Tibial nerve (tissue), 4 donors: ENCODE measurements at regions not wholly inside any gene's neighbourhood (a gene's known extent, or its start where the extent isn't known, plus 50 kb on each side); places are given as distances from the start of the nearest gene placed in this dataset.

ENCODE experiments used
- DNase-seq, 2 donors: peaks; one replicate each; pipeline ENCODE4 v3.0.0-alpha.2; 2019; ENCODE audit warnings: low spot score in 2 of 2
- H3K27ac ChIP-seq, 4 donors: fragments of 200-600 bp; sonication (generic) in 3 of 4; one replicate each; pipeline ENCODE4 v1.5.1; 2017 to 2019; ENCODE audit warnings: mild to moderate bottlenecking in 1 of 4
- H3K27me3 ChIP-seq, 2 donors: fragments of 200-600 bp; sonication (generic) in 1 of 2; one replicate each; pipeline versions ENCODE4 v1.5.1 to v1.6.0; 2017 to 2019
- H3K36me3 ChIP-seq, 3 donors: fragments of 200-600 bp; sonication (generic); one replicate each; pipeline ENCODE4 v1.5.1; 2018 to 2019
- H3K4me1 ChIP-seq, 4 donors: fragments of 200-600 bp; sonication (generic) in 3 of 4; one replicate each; pipeline ENCODE4 v1.5.1; 2017 to 2019
- H3K4me3 ChIP-seq, 4 donors: fragments of 200-600 bp; sonication (generic) in 3 of 4; one replicate each; pipeline ENCODE4 v1.5.1; 2017 to 2019; ENCODE audit warnings: mild to moderate bottlenecking in 1 of 4, moderate library complexity in 1 of 4
- H3K9me3 ChIP-seq, 4 donors: fragments of 200-600 bp; sonication (generic) in 3 of 4; one replicate each; pipeline ENCODE4 v1.5.1; 2017 to 2019
- CTCF ChIP-seq, 5 experiments: fragments of 200-600 bp in 3 of 5; fragments of 450-650 bp in 2 of 5; sonication (generic) in 3 of 5; IDR thresholded peaks; one replicate each; pipeline ENCODE4 v1.5.1; 2016 to 2019; ENCODE audit warnings: antibody characterized with exemption in 5 of 5, mild to moderate bottlenecking in 3 of 5, moderate library complexity in 2 of 5
- EP300 ChIP-seq, 2 donors: sonication (generic); formaldehyde crosslinking; IDR thresholded peaks; one replicate each; pipeline ENCODE4 v1.6.1; 2017; ENCODE audit warnings: antibody characterized with exemption in 2 of 2, mild to moderate bottlenecking in 1 of 2
- POLR2A ChIP-seq, 2 donors: fragments of 450-650 bp; IDR thresholded peaks; one replicate each; pipeline ENCODE4 v1.6.1; 2017; ENCODE audit warnings: antibody characterized with exemption in 2 of 2, mild to moderate bottlenecking in 2 of 2, moderate library complexity in 2 of 2
- WGBS, 2 donors: methylation state at CpG; one replicate each; pipeline ENCODE4 v1.1.5; 2018; 5-methylcytosine and 5-hydroxymethylcytosine counted together

GRCh38 chr4:79155336-79155735 lies 170.5 kb downstream of the NAA11 start:
- peaks cover 0 to 5% (median 0%) of the 10 kb centered on the region in 3 donors for H3K36me3 ChIP-seq
- no peak for TF ChIP-seq EP300 (IDR thresholded peaks at IDR 0.05)
- no peak for TF ChIP-seq POLR2A (IDR thresholded peaks at IDR 0.05)
- TF ChIP-seq CTCF (IDR thresholded peaks at IDR 0.05): no peak
- 30 to 32% methylated on average over 3 of the region's 3 CpGs for WGBS, 2 donors

GRCh38 chr4:79150820-79151416 lies 174.9 kb downstream of the NAA11 start:
- no peaks in the 10 kb centered on the region for H3K27me3 ChIP-seq
- peaks cover 0 to 25% (median 4%) of the 10 kb centered on the region in 4 donors for H3K9me3 ChIP-seq
- no peak overlapping the region for H3K4me3 ChIP-seq
- no peak for DNase-seq
- TF ChIP-seq CTCF (IDR thresholded peaks at IDR 0.05): no peak
- no peak for TF ChIP-seq EP300 (IDR thresholded peaks at IDR 0.05)
- no peak for TF ChIP-seq POLR2A (IDR thresholded peaks at IDR 0.05)
- no peaks in the 10 kb centered on the region for H3K4me1 ChIP-seq
- H3K27ac ChIP-seq: no peak overlapping the region
- peaks cover 0 to 5% (median 0%) of the 10 kb centered on the region in 3 donors for H3K36me3 ChIP-seq

More at GRCh38 chr4:79155336-79155735, 170.5 kb downstream of the NAA11 start:
- Histone ChIP-seq H3K4me1 (no peaks in the 10 kb centered on the region), H3K27ac (no peak overlapping the region), H3K4me3 (no peak overlapping the region), H3K27me3 (no peaks in the 10 kb centered on the region), H3K9me3 (peaks cover 0 to 19% (median 4%) of the 10 kb centered on the region in 4 donors)
- DNase-seq: no peak

- Histone ChIP-seq H3K4me1 (no peaks in the 10 kb centered on the region), H3K9me3 (peaks cover 0 to 41% (median 7%) of the 10 kb centered on the region in 4 donors), H3K36me3 (peaks cover 0 to 5% (median 0%) of the 10 kb centered on the region in 3 donors), H3K27me3 (no peaks in the 10 kb centered on the region), H3K27ac (no peak overlapping the region), H3K4me3 (no peak overlapping the region)
- 89 to 92% methylated on average over 2 of the region's 2 CpGs for WGBS, 2 donors
- no peak for TF ChIP-seq POLR2A (IDR thresholded peaks at IDR 0.05)
- TF ChIP-seq CTCF (IDR thresholded peaks at IDR 0.05): no peak
- TF ChIP-seq EP300 (IDR thresholded peaks at IDR 0.05): no peak
- DNase-seq: no peak
These were observed 177.5 kb downstream of the NAA11 start for GRCh38 chr4:79148369-79148768.

DNA sequence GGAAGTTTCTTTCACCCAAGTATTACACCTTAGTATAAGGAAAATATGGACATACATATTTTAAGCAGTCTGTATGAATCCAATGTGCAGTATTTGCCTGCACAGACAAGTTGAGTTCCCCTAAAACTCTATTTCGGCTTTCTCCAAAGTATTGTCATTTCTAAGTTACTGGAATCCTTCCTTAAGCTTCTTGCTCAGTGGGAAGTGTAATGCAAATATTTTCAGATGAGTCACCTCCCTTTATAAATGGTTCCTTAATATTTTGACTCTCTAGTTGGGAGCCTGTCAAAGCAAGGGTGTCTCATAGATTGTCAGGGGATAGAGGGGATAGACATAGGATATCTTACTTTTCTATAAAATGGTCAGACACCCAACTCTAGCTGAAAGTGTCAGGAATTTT lies 178.6 kb downstream of the NAA11 start:
- H3K4me1 ChIP-seq: no peaks in the 10 kb centered on the region
- H3K4me3 ChIP-seq: no peak overlapping the region
- H3K36me3 ChIP-seq: peaks cover 0 to 5% (median 0%) of the 10 kb centered on the region in 3 donors
- 88 to 91% methylated on average over 1 of the region's 1 CpG for WGBS, 2 donors
- H3K27me3 ChIP-seq: no peaks in the 10 kb centered on the region
- H3K27ac ChIP-seq: no peak overlapping the region
- peaks cover 0 to 50% (median 8%) of the 10 kb centered on the region in 4 donors for H3K9me3 ChIP-seq
- TF ChIP-seq CTCF (IDR thresholded peaks at IDR 0.05) (no peak), POLR2A (IDR thresholded peaks at IDR 0.05) (no peak), EP300 (IDR thresholded peaks at IDR 0.05) (no peak)
- DNase-seq: no peak

- Histone ChIP-seq H3K27ac (no peak overlapping the region), H3K9me3 (peaks cover 0 to 39% (median 3%) of the 10 kb centered on the region in 4 donors), H3K4me1 (no peaks in the 10 kb centered on the region), H3K27me3 (no peaks in the 10 kb centered on the region), H3K4me3 (no peak overlapping the region), H3K36me3 (no peaks in the 10 kb centered on the region)
- TF ChIP-seq POLR2A (IDR thresholded peaks at IDR 0.05) (no peak), CTCF (IDR thresholded peaks at IDR 0.05) (no peak), EP300 (IDR thresholded peaks at IDR 0.05) (no peak)
- 49 to 50% methylated on average over 3 of the region's 3 CpGs for WGBS, 2 donors
- DNase-seq: no peak
These were observed 184.3 kb downstream of the NAA11 start for GRCh38 chr4:79141530-79141929.
